Breast epithelium (tissue), 4 donors: ENCODE measurements at regions not wholly inside any gene's neighbourhood (a gene's known extent, or its start where the extent isn't known, plus 50 kb on each side); places are given as distances from the start of the nearest gene placed in this dataset.

Source experiments
- DNase-seq, 2 donors: peaks; one replicate each; pipeline ENCODE4 v3.0.0-alpha.2; 2019; ENCODE audit warnings: low spot score in 2 of 2
- H3K27ac ChIP-seq, 2 donors: fragments of 200-600 bp; sonication (generic) in 1 of 2; one replicate each; pipeline ENCODE4 v1.5.1; 2016 to 2019; ENCODE audit warnings: mild to moderate bottlenecking in 1 of 2
- H3K27me3 ChIP-seq, 2 donors: fragments of 200-600 bp; sonication (generic) in 1 of 2; one replicate each; pipeline versions ENCODE4 v1.5.1 to v1.6.0; 2017 to 2019; ENCODE audit warnings: control low read depth in 1 of 2, mild to moderate bottlenecking in 1 of 2
- H3K36me3 ChIP-seq: fragments of 200-600 bp; one replicate; pipeline ENCODE4 v1.5.1; 2019
- H3K4me1 ChIP-seq, 2 donors: fragments of 200-600 bp; sonication (generic); one replicate each; pipeline ENCODE4 v1.5.1; 2016 to 2019; ENCODE audit warnings: control low read depth in 1 of 2
- H3K4me3 ChIP-seq, 3 donors: fragments of 200-600 bp; sonication (generic); 1 replicate in 2 of 3; 2 replicates in 1 of 3; pipeline ENCODE4 v1.5.1; 2016 to 2019; ENCODE audit warnings: mild to moderate bottlenecking in 3 of 3, moderate library complexity in 2 of 3
- H3K9me3 ChIP-seq, 2 donors: fragments of 200-600 bp; sonication (generic) in 1 of 2; one replicate each; pipeline ENCODE4 v1.5.1; 2016 to 2019; ENCODE audit warnings: control low read depth in 1 of 2
- CTCF ChIP-seq, 3 donors: fragments of 450-650 bp; IDR thresholded peaks; one replicate each; pipeline ENCODE4 v1.5.1; 2016 to 2017; ENCODE audit warnings: antibody characterized with exemption in 3 of 3, mild to moderate bottlenecking in 3 of 3, moderate library complexity in 3 of 3
- POLR2A ChIP-seq: fragments of 450-650 bp; IDR thresholded peaks from one replicate; pipeline ENCODE4 v1.6.1; 2016; ENCODE audit warnings: antibody characterized with exemption, mild to moderate bottlenecking, moderate library complexity
- POLR2AphosphoS5 ChIP-seq, 3 donors: sonication (generic); formaldehyde crosslinking; IDR thresholded peaks; one replicate each; pipeline ENCODE4 v1.6.1; 2017; ENCODE audit warnings: antibody characterized with exemption in 3 of 3
- intact Hi-C: fragments of 100-400 bp; cut with DNase I; formaldehyde crosslinking; loops from one replicate; pipeline ENCODE4 v1.15.1; 2023; ENCODE audit warnings: low total_unique reads

- no peak for DNase-seq
- H3K27me3 ChIP-seq = no peaks in the 10 kb centered on the region
- no peak overlapping the region for H3K4me3 ChIP-seq
- no peak overlapping the region for H3K27ac ChIP-seq
- peaks cover 14 to 22% of the 10 kb centered on the region in 2 donors for H3K9me3 ChIP-seq
- no peaks in the 10 kb centered on the region for H3K36me3 ChIP-seq
- no peaks in the 10 kb centered on the region for H3K4me1 ChIP-seq
- intact Hi-C loops = no loop called here
- TF ChIP-seq POLR2A = no peak
- TF ChIP-seq POLR2AphosphoS5 (IDR thresholded peaks at IDR 0.05) = no peak
- TF ChIP-seq CTCF (IDR thresholded peaks at IDR 0.05) = no peak
Observed at GRCh38 chr9:129513282-129513681, 107.6 kb downstream of the C9orf50 start.

- H3K4me3 ChIP-seq = no peak overlapping the region
- no peaks in the 10 kb centered on the region for H3K36me3 ChIP-seq
- H3K4me1 ChIP-seq = no peaks in the 10 kb centered on the region
- H3K27me3 ChIP-seq = no peaks in the 10 kb centered on the region
- no peak for TF ChIP-seq POLR2AphosphoS5 (IDR thresholded peaks at IDR 0.05)
- no peak for TF ChIP-seq CTCF (IDR thresholded peaks at IDR 0.05)
- no peak for TF ChIP-seq POLR2A
- intact Hi-C loops = no loop called here
- peaks cover 14 to 22% of the 10 kb centered on the region in 2 donors for H3K9me3 ChIP-seq
- no peak overlapping the region for H3K27ac ChIP-seq
- no peak for DNase-seq
Observed at GRCh38 chr9:129511285-129511900, 109.5 kb downstream of the C9orf50 start.

GRCh38 chr9:129509533-129509928 lies 111.4 kb downstream of the C9orf50 start:
- H3K36me3 ChIP-seq = no peaks in the 10 kb centered on the region
- intact Hi-C loops = no loop called here
- no peak for TF ChIP-seq CTCF (IDR thresholded peaks at IDR 0.05)
- TF ChIP-seq POLR2AphosphoS5 (IDR thresholded peaks at IDR 0.05) = no peak
- TF ChIP-seq POLR2A = no peak
- no peaks in the 10 kb centered on the region for H3K4me1 ChIP-seq
- DNase-seq = no peak
- H3K4me3 ChIP-seq = no peak overlapping the region
- no peaks in the 10 kb centered on the region for H3K27me3 ChIP-seq
- no peak overlapping the region for H3K27ac ChIP-seq
- H3K9me3 ChIP-seq = peaks cover 10 to 16% of the 10 kb centered on the region in 2 donors

GRCh38 chr9:129507805-129508204 lies 113.1 kb downstream of the C9orf50 start:
- no peaks in the 10 kb centered on the region for H3K9me3 ChIP-seq
- H3K4me3 ChIP-seq = no peak overlapping the region
- no peak for TF ChIP-seq POLR2A
- TF ChIP-seq CTCF (IDR thresholded peaks at IDR 0.05) = no peak
- TF ChIP-seq POLR2AphosphoS5 (IDR thresholded peaks at IDR 0.05) = no peak
- intact Hi-C loops = no loop called here
- H3K4me1 ChIP-seq = no peaks in the 10 kb centered on the region
- no peak overlapping the region for H3K27ac ChIP-seq
- H3K36me3 ChIP-seq = no peaks in the 10 kb centered on the region
- DNase-seq = no peak
- H3K27me3 ChIP-seq = no peaks in the 10 kb centered on the region

- no peak overlapping the region for H3K27ac ChIP-seq
- no peak for DNase-seq
- H3K4me3 ChIP-seq = no peak overlapping the region
- intact Hi-C loops = no loop called here
- TF ChIP-seq POLR2AphosphoS5 (IDR thresholded peaks at IDR 0.05) = no peak
- H3K27me3 ChIP-seq = no peaks in the 10 kb centered on the region
- H3K4me1 ChIP-seq = no peaks in the 10 kb centered on the region
- H3K9me3 ChIP-seq = no peaks in the 10 kb centered on the region
- no peaks in the 10 kb centered on the region for H3K36me3 ChIP-seq
Observed at GRCh38 chr9:129506892-129507291, 114.0 kb downstream of the C9orf50 start.

GRCh38 chr9:129506041-129506440 lies 114.9 kb downstream of the C9orf50 start:
- no peak for DNase-seq
- H3K4me1 ChIP-seq = no peaks in the 10 kb centered on the region
- no peak for TF ChIP-seq POLR2AphosphoS5 (IDR thresholded peaks at IDR 0.05)
- TF ChIP-seq CTCF (IDR thresholded peaks at IDR 0.05) = no peak
- no peak for TF ChIP-seq POLR2A
- H3K27ac ChIP-seq = no peak overlapping the region
- H3K4me3 ChIP-seq = no peak overlapping the region
- H3K36me3 ChIP-seq = no peaks in the 10 kb centered on the region
- H3K9me3 ChIP-seq = no peaks in the 10 kb centered on the region
- intact Hi-C loops = no loop called here
- no peaks in the 10 kb centered on the region for H3K27me3 ChIP-seq
